Peyer's patch (tissue), 4 donors: ENCODE measurements at regions not wholly inside any gene's neighbourhood (a gene's known extent, or its start where the extent isn't known, plus 50 kb on each side); places are given as distances from the start of the nearest gene placed in this dataset.

Source experiments
- CTCF ChIP-seq, 6 experiments: fragments of 450-650 bp in 4 of 6; fragments of 200-600 bp in 2 of 6; sonication (generic) in 1 of 6; IDR thresholded peaks; one replicate each; pipeline ENCODE4 v1.5.1; 2017 to 2019; ENCODE audit warnings: antibody characterized with exemption in 6 of 6, mild to moderate bottlenecking in 3 of 6, moderate library complexity in 1 of 6
- POLR2A ChIP-seq, 2 donors: fragments of 450-650 bp; IDR thresholded peaks; one replicate each; pipeline ENCODE4 v1.5.1; 2017; ENCODE audit warnings: antibody characterized with exemption in 2 of 2, mild to moderate bottlenecking in 2 of 2, moderate library complexity in 2 of 2

- TF ChIP-seq CTCF (IDR thresholded peaks at IDR 0.05) (no peak), POLR2A (IDR thresholded peaks at IDR 0.05) (no peak)
Measured at GRCh38 chr16:17942067-17942466, 394.5 kb downstream of the NPIPA8 start.
